Left hindlimb (tissue), 1 donor: ENCODE measurements at regions not wholly inside any gene's neighbourhood (a gene's known extent, or its start where the extent isn't known, plus 50 kb on each side); places are given as distances from the start of the nearest gene placed in this dataset.
"Not testable (repeated sequence)": the region's sequence is repeated elsewhere in the genome, so short reads cannot be mapped to it uniquely, and the experiment has no call there.

Experiments
- DNase-seq: peaks from one replicate; pipeline ENCODE4 v3.0.0-alpha.2; 2018

GRCh38 chr2:186922316-186922715, 73.3 kb upstream of the ZSWIM2 start:
- DNase-seq, result not testable (repeated sequence)

- DNase-seq, result peak; percentile 36
These were observed 70.3 kb upstream of the ZSWIM2 start for GRCh38 chr2:186919296-186919695.

- no peak for DNase-seq
These were observed 69.5 kb upstream of the ZSWIM2 start for GRCh38 chr2:186918495-186918894.

- DNase-seq, result no peak
These were observed 68.9 kb upstream of the ZSWIM2 start for GRCh38 chr2:186917866-186918265.

GRCh38 chr2:186913870-186914269, 64.9 kb upstream of the ZSWIM2 start:
- DNase-seq, result no peak

- DNase-seq, result no peak
These were observed 64.0 kb upstream of the ZSWIM2 start for GRCh38 chr2:186912979-186913378.

- no peak for DNase-seq
These were observed 62.6 kb upstream of the ZSWIM2 start for GRCh38 chr2:186911551-186912085.

GRCh38 chr2:186910996-186911395, 62.0 kb upstream of the ZSWIM2 start:
- DNase-seq, result no peak

GRCh38 chr2:186909095-186909494, 60.1 kb upstream of the ZSWIM2 start:
- no peak for DNase-seq

- DNase-seq, result no peak
These were observed 58.9 kb upstream of the ZSWIM2 start for GRCh38 chr2:186907897-186908296.

- no peak for DNase-seq
These were observed 54.2 kb upstream of the ZSWIM2 start for GRCh38 chr2:186903216-186903615.
